ENCODE measurements at regions not wholly inside any gene's neighbourhood (a gene's known extent, or its start where the extent isn't known, plus 50 kb on each side); places are given as distances from the start of the nearest gene placed in this dataset.

DNA sequence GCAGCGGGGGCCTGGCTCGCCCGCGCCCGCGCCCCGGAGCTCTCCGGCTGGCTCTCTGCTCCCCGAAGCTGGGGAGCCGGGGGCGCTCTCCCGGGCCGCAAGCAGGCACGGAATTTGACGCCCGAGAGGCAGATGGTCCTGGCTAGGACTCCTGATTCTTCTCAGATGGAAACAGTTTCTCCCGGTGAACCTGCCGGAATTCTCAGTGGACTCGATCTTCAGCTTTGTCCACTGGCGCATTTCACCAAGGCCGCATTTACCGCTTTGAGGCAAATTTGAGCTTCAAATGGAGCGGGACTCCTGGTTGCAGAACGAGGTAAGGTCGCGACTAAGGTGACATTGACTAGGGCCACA lies 305.7 kb upstream of the KCNN2 start:
- no peaks in the 10 kb centered on the region for H3K9me3 ChIP-seq (ENCODE audit: control insufficient read depth in 1 of 2, insufficient read depth in 1 of 2, low read depth in 1 of 2, low read length in 2 of 2)
- no peaks in the 10 kb centered on the region for H3K4me1 ChIP-seq (ENCODE audit: control insufficient read depth in 1 of 2, insufficient read depth in 2 of 2, low read length in 2 of 2)
- H3K27ac ChIP-seq (ENCODE audit: low read depth, low read length) = no peak overlapping the region
- H3K4me2 ChIP-seq (ENCODE audit: low read length) = no peak overlapping the region
- ATAC-seq (no peak), DNase-seq (ENCODE audit: low read depth, low spot score) (no peak)
- H4K20me1 ChIP-seq (ENCODE audit: insufficient read depth) = no peaks in the 10 kb centered on the region
- no peak overlapping the region for H2AFZ ChIP-seq (ENCODE audit: low read depth, low read length, poor library complexity, severe bottlenecking)
- H3K27me3 ChIP-seq (ENCODE audit: insufficient read depth, low read length) = no peaks in the 10 kb centered on the region; the same call in 1 of the 2 replicates
- no peaks in the 10 kb centered on the region for H3K79me2 ChIP-seq (ENCODE audit: insufficient read depth, low read length)
- H3K4me3 ChIP-seq (replicated peaks in 1 of 2; ENCODE audit: low read depth in 1 of 2, low read length in 2 of 2) = no peak overlapping the region
- no peaks in the 10 kb centered on the region for H3K9me2 ChIP-seq (ENCODE audit: insufficient read depth)
- BruUV-seq (replicated peaks) = no TSS peak
- H3K36me3 ChIP-seq (ENCODE audit: control insufficient read depth in 1 of 2, insufficient read depth in 2 of 2, low read length in 2 of 2) = no peaks in the 10 kb centered on the region
- CTCF ChIA-PET = no interaction called here
- intact Hi-C loops (cut with micrococcal nuclease) = no loop called here
- RAD21 ChIA-PET (ENCODE audit: low non-redundant PET in 1 of 2, low total read pairs in 2 of 2, uncharacterized antibody in 2 of 2, unreplicated experiment in 2 of 2) = no interaction called here
- no peak overlapping the region for H3K9ac ChIP-seq (ENCODE audit: low read length)
- POLR2A ChIA-PET = no interaction called here
- TF ChIP-seq ATF3 (IDR thresholded peaks at IDR 0.05) (no peak), TCF7L2 (IDR thresholded peaks at IDR 0.05; ENCODE audit: borderline replicate concordance, extremely low read depth, insufficient read depth, insufficient read length) (no peak), FOSL1 (IDR thresholded peaks at IDR 0.05; ENCODE audit: low read depth) (no peak), SIN3A (IDR thresholded peaks at IDR 0.05; ENCODE audit: low read depth) (no peak), YY1 (IDR thresholded peaks at IDR 0.05; ENCODE audit: extremely low read depth, insufficient replicate concordance, low read depth, low read length) (no peak), CTCF (IDR thresholded peaks at IDR 0.05 in 2 of 3, conservative IDR thresholded peaks at IDR 0.05 in 1 of 3; ENCODE audit: borderline replicate concordance in 1 of 3, insufficient read depth in 1 of 3, low read depth in 2 of 3, low read length in 2 of 3) (no peak), POLR2A (IDR thresholded peaks at IDR 0.05; ENCODE audit: borderline replicate concordance, extremely low read depth, insufficient read depth, insufficient read length) (no peak), ELF1 (IDR thresholded peaks at IDR 0.05; ENCODE audit: borderline replicate concordance, low read depth) (no peak), EZH2phosphoT487 (IDR thresholded peaks at IDR 0.05; ENCODE audit: borderline replicate concordance) (no peak)
- TF ChIP-seq, protein P1, sequence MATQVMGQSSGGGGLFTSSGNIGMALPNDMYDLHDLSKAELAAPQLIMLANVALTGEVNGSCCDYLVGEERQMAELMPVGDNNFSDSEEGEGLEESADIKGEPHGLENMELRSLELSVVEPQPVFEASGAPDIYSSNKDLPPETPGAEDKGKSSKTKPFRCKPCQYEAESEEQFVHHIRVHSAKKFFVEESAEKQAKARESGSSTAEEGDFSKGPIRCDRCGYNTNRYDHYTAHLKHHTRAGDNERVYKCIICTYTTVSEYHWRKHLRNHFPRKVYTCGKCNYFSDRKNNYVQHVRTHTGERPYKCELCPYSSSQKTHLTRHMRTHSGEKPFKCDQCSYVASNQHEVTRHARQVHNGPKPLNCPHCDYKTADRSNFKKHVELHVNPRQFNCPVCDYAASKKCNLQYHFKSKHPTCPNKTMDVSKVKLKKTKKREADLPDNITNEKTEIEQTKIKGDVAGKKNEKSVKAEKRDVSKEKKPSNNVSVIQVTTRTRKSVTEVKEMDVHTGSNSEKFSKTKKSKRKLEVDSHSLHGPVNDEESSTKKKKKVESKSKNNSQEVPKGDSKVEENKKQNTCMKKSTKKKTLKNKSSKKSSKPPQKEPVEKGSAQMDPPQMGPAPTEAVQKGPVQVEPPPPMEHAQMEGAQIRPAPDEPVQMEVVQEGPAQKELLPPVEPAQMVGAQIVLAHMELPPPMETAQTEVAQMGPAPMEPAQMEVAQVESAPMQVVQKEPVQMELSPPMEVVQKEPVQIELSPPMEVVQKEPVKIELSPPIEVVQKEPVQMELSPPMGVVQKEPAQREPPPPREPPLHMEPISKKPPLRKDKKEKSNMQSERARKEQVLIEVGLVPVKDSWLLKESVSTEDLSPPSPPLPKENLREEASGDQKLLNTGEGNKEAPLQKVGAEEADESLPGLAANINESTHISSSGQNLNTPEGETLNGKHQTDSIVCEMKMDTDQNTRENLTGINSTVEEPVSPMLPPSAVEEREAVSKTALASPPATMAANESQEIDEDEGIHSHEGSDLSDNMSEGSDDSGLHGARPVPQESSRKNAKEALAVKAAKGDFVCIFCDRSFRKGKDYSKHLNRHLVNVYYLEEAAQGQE (IDR thresholded peaks at IDR 0.05; ENCODE audit: low read depth) = no peak
